ENCODE measurements at regions not wholly inside any gene's neighbourhood (a gene's known extent, or its start where the extent isn't known, plus 50 kb on each side); places are given as distances from the start of the nearest gene placed in this dataset.

GRCh38 chr6:109224994-109225393 is 129.7 kb downstream of the CEP57L1 start:
- no peak for DNase-seq (ENCODE audit: insufficient read length, low spot score)
- FAIRE-seq, result no peak
- TF ChIP-seq POU2F2 (IDR thresholded peaks at IDR 0.05; ENCODE audit: low read depth, low read length) (no peak), POLR2A (IDR thresholded peaks at IDR 0.05; ENCODE audit: low read depth, low read length) (no peak), POLR2AphosphoS5 (IDR thresholded peaks at IDR 0.05; ENCODE audit: low read depth, low read length) (no peak), PAX5 (IDR thresholded peaks at IDR 0.05; ENCODE audit: insufficient read depth, low read length, severe bottlenecking) (no peak), TAF1 (IDR thresholded peaks at IDR 0.05; ENCODE audit: low read depth, low read length) (no peak), SPI1 (IDR thresholded peaks at IDR 0.05; ENCODE audit: low read depth, low read length) (no peak)

GRCh38 chr6:109224107-109224875 is 129.0 kb downstream of the CEP57L1 start:
- TF ChIP-seq SPI1 (IDR thresholded peaks at IDR 0.05; ENCODE audit: low read depth, low read length) (no peak), POU2F2 (IDR thresholded peaks at IDR 0.05; ENCODE audit: low read depth, low read length) (no peak), POLR2A (IDR thresholded peaks at IDR 0.05; ENCODE audit: low read depth, low read length) (no peak), PAX5 (IDR thresholded peaks at IDR 0.05; ENCODE audit: insufficient read depth, low read length, severe bottlenecking) (no peak), POLR2AphosphoS5 (IDR thresholded peaks at IDR 0.05; ENCODE audit: low read depth, low read length) (no peak)

GRCh38 chr6:109222848-109223247 is 127.5 kb downstream of the CEP57L1 start:
- FAIRE-seq (no peak), DNase-seq (ENCODE audit: insufficient read length, low spot score) (no peak)
- TF ChIP-seq POU2F2 (IDR thresholded peaks at IDR 0.05; ENCODE audit: low read depth, low read length) (no peak), SPI1 (IDR thresholded peaks at IDR 0.05; ENCODE audit: low read depth, low read length) (no peak), POLR2A (IDR thresholded peaks at IDR 0.05; ENCODE audit: low read depth, low read length) (no peak), PAX5 (IDR thresholded peaks at IDR 0.05; ENCODE audit: insufficient read depth, low read length, severe bottlenecking) (no peak)

More at GRCh38 chr6:109224107-109224875, 129.0 kb downstream of the CEP57L1 start:
- no peak for FAIRE-seq
- no peak for DNase-seq (ENCODE audit: insufficient read length, low spot score)

- no peak for FAIRE-seq
- no peak for DNase-seq (ENCODE audit: insufficient read length, low spot score)
- TF ChIP-seq POLR2AphosphoS5 (IDR thresholded peaks at IDR 0.05; ENCODE audit: low read depth, low read length) (no peak), SPI1 (IDR thresholded peaks at IDR 0.05; ENCODE audit: low read depth, low read length) (no peak), POU2F2 (IDR thresholded peaks at IDR 0.05; ENCODE audit: low read depth, low read length) (no peak)
Measured at GRCh38 chr6:109221543-109222195, 126.4 kb downstream of the CEP57L1 start.

Data from GM12891 (cell line).